NT2/D1 (cell line): ENCODE measurements at regions not wholly inside any gene's neighbourhood (a gene's known extent, or its start where the extent isn't known, plus 50 kb on each side); places are given as distances from the start of the nearest gene placed in this dataset.

Experiments used
- YY1 ChIP-seq: IDR thresholded peaks from 2 replicates; pipeline ENCODE4 v1.6.1; 2011; ENCODE audit not compliant: insufficient read length, insufficient read depth
- ZNF274 ChIP-seq: IDR thresholded peaks from 2 replicates; pipeline ENCODE4 v1.6.1; 2011; ENCODE audit warnings: mild to moderate bottlenecking, low read depth, low read length

DNA sequence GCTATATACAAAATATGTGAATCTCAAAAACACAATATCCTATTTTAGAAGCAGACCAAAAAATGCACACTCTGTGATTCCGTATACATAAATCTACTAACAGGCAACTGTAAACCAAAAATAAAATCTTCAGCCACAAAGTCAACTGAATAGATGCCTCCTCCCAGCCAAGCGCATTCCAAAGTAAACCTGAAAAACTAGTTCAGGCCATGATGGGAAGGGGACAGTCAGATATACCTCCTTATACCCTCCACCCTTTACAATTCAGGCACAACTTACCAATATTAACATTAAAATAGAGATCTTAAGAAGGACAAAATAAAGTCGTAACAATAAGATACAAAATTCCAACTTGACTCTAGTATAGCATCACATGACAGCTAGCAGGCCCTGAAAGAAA, 1604.5 kb upstream of the NUDT12 start:
- TF ChIP-seq YY1: no peak
- no peak for TF ChIP-seq ZNF274
